NCI-H2171 treated with DMSO at 0.1 percent for 48 hours (cell line): ENCODE measurements at regions not wholly inside any gene's neighbourhood (a gene's known extent, or its start where the extent isn't known, plus 50 kb on each side); places are given as distances from the start of the nearest gene placed in this dataset.
"Not testable (repeated sequence)": the region's sequence is repeated elsewhere in the genome, so short reads cannot be mapped to it uniquely, and the experiment has no call there.

ENCODE experiments used
- DNase-seq: peaks from one replicate; lab custom pipeline; 2025; lab: John Stamatoyannopoulos, UW

- DNase-seq: no peak
These were observed 104.5 kb downstream of the ZMAT3 start for GRCh38 chr3:178967177-178967532.

- peak; percentile 71 for DNase-seq
These were observed 105.1 kb downstream of the ZMAT3 start for GRCh38 chr3:178966299-178967176.

- no peak for DNase-seq
These were observed 107.1 kb downstream of the ZMAT3 start for GRCh38 chr3:178964551-178964950.

- DNase-seq: no peak
These were observed 110.7 kb downstream of the ZMAT3 start for GRCh38 chr3:178960918-178961317.

DNA sequence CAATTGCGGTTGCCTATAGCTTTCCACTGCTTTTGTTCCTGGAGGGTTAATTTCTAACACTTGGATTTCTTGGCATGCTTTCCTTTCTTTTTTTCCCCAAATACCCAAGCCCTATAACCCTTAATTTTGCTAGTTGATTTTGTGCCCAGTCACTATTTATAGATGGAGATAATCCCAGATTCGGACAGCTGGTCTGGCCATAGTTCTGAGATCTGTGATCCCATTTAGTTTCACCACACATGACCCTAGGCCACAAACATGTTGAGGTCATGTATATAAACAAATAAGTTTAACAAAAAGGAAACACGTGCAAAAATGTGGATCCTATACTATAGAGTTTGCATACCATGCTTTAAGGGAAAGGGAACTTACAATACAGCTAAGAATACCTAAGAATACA, 111.4 kb downstream of the ZMAT3 start:
- no peak for DNase-seq

- DNase-seq: no peak
These were observed 120.9 kb downstream of the ZMAT3 start for GRCh38 chr3:178950676-178951075.

GRCh38 chr3:178949896-178950295, 121.7 kb downstream of the ZMAT3 start:
- no peak for DNase-seq

DNA sequence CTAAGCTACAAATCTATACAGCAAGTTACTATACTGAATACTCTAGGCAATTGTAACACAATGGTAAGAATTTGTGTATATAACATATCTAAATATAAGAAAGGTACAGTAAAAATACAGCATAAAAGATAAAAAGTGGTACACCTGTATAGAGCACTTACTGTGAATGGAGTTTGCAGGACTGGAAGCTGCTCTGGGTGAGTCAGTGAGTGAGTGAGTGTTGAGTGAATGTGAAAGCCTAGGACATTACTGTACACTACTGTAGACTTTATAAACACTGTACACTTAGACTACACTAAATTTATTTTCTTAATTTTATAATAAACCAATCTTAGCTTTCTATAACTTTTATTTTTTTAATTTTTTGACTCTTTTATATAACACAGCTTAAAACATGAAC, 123.1 kb downstream of the ZMAT3 start:
- DNase-seq: no peak

DNA sequence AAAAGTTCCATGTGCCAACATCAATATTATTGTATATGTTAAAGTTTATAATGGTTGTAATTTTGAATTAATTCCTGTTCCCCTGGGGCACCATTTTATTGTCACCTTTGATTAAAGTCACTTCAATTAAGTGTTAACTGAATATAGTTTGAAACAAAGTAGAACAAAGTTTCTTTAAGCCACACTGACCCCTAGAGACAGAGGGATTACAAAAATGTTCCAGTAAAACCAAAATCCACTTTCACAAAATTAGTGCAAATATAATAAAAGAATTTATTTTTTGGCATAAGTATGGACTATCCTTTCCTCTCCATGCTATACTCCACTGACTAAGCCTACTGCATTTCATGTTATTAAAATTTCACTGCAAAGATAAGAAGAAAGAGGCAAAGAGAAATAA, 123.9 kb downstream of the ZMAT3 start:
- DNase-seq: no peak

- DNase-seq: not testable (repeated sequence)
These were observed 129.3 kb downstream of the ZMAT3 start for GRCh38 chr3:178942261-178942660.

- DNase-seq: no peak
These were observed 141.5 kb downstream of the ZMAT3 start for GRCh38 chr3:178930116-178930515.

DNA sequence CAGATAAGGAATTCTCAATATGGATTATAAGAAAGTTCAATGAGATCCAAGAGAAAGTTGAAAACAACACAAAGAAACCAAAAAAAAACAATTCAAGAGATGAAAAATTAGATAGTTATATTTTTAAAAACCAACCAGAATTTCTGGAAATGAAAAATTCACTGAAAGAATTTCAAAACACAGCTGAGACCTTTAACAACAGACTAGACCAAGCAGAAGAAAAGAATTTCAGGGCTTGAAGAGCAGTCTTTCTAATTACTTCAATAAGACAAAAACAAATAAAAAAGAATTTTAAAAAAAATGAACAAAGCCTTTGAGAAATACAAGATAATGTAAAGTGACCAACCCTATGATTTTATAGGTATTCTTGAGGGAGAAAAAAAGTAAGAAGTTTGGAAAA, 155.4 kb downstream of the ZMAT3 start:
- DNase-seq: no peak

DNA sequence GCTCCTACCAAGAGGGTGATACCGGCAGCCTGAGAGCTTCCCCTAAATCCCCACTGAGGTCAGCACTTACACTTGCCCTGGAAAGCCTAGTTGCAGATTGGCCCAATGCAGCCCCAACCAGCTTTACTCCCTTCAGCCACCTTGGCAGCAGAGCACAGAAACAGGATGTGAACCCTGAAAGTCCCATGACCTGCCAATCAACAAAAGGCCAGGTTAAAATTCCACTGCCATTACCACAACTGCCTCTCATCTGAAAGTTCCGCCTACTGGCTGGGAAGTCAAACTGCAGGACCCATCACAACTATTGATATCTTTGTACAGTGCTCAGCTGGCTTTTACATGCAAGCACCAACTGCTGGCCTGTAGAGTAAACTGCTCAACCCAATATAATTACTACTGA, 156.2 kb downstream of the ZMAT3 start:
- no peak for DNase-seq

GRCh38 chr3:178907081-178907480, 164.5 kb downstream of the ZMAT3 start:
- DNase-seq: no peak

GRCh38 chr3:178901204-178901603, 170.4 kb downstream of the ZMAT3 start:
- DNase-seq: peak; percentile 20

DNA sequence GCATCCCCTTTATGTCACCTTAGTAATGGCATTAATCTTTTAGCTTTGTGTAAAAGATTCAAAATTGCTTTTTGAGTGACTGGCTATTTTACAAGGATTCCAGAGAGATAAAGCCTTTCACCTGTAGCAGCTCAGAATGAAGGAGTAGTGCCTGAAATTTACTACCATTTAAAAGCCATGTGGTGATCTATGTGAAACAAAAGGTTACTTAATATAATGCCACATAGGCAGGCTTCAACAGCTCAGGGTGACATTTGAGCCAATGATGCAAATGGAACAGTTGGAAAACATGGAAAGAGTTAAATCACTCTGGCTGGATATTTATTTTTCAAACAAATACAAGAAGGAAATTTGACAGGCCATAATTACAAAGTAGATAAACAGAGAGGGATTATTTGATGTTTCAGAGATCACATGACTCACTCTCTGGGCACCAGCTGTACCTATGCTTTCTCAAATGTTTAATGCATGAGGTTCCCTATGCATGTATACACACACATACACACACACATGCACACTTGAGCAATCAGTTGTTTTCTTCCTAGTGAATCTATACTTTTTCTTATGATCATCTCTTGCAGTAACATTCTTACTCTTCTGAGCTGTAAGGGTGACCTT, 171.5 kb downstream of the ZMAT3 start:
- DNase-seq: peak; percentile 95

GRCh38 chr3:178895178-178895789, 176.3 kb downstream of the ZMAT3 start:
- DNase-seq: no peak
